GM12892 (cell line): ENCODE measurements at regions not wholly inside any gene's neighbourhood (a gene's known extent, or its start where the extent isn't known, plus 50 kb on each side); places are given as distances from the start of the nearest gene placed in this dataset.
"Not testable (repeated sequence)": the region's sequence is repeated elsewhere in the genome, so short reads cannot be mapped to it uniquely, and the experiment has no call there.

Experiments
- DNase-seq: peaks from one replicate; pipeline ENCODE4 v3.0.0; 2011; ENCODE audit not compliant: insufficient read length
- FAIRE-seq: peaks from 2 replicates; lab custom pipeline; 2011; peaks lifted over from hg19 to GRCh38; lab: Jason Lieb, UNC
- POLR2A ChIP-seq: IDR thresholded peaks from 2 replicates; pipeline ENCODE4 v1.6.1; 2011; ENCODE audit warnings: low read depth, low read length, control low read depth
- POLR2AphosphoS5 ChIP-seq: IDR thresholded peaks from 2 replicates; pipeline ENCODE4 v1.6.1; 2011; ENCODE audit warnings: low read depth, low read length, control low read depth
- TAF1 ChIP-seq: IDR thresholded peaks from 2 replicates; pipeline ENCODE4 v1.6.1; 2011; ENCODE audit warnings: low read depth, mild to moderate bottlenecking, control low read depth, low read length, borderline replicate concordance

DNA sequence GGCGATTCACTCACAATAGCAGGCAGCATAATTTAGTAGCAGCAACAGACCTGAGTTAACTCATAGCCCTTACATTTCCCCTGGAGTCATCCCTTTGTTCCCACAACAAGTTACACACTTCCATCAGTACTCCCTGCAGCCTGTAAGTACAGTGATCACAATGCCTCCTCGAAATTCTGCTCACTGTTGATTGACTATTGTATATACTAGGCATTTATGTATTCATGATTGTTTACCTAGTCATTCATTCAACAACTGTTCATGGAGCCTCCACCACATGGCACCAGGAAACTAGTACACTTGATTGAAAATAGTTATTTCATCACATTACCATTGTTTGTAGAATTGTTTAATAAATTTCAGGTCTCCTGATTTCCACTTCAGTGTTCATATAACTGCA lies 71.4 kb upstream of the P3H2 start:
- DNase-seq (no peak), FAIRE-seq (no peak)
- TF ChIP-seq TAF1: no peak

DNA sequence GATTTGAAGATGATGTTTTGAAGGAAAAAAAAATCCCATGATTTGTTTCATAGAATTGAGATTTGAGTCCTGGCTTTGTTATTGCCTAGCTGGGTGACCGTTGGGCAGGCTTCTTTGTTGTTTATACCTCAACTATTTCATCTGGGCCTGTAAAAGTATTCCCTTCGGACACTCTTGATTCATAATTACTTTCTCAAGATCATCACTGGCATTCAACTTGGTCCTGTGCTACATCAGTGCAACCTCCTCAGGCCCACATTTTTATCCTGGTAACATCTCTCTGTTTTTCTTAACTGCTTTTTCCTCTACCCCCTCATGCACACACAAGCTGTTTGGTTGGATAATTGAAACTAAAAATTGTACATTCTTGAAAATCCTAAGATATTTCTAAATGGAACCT lies 67.5 kb upstream of the P3H2 start:
- DNase-seq (no peak), FAIRE-seq (no peak)
- TF ChIP-seq POLR2A (no peak), POLR2AphosphoS5 (no peak), TAF1 (no peak)

- FAIRE-seq (peak; percentile 9), DNase-seq (no peak)
- TF ChIP-seq POLR2A (no peak), TAF1 (no peak), POLR2AphosphoS5 (no peak)
Observed at GRCh38 chr3:190183121-190183520, 62.4 kb upstream of the P3H2 start.

DNA sequence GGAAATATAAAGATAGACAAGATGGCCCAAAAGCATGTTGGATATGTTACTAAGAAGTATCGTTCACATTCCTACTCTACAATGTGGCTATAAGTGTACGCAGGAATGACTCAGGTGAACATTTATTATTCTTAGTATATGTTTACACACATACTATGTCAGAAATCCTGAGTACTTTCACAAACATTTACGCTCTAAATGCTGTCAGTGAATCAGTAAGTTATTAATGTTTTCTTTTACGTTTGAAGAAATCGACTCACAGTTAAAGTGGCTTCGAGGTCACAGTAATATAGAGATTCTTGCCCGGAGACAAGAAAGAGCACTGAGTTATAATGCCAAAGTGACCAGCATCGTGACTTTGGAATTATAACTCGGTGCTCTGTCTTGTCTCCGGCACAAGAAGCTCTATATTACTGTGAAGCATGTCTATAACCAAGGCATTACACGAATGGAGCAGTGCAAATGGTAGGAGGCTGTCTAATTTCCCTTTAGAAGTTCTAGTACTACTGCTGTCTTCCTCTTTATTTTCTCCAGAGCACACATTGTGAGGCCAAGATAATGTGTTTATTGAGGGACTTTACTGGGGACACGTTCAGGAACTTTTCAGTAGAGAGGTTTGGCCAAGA lies 61.8 kb upstream of the P3H2 start:
- TF ChIP-seq TAF1: no peak
- TF ChIP-seq POLR2A: no peak
- TF ChIP-seq POLR2AphosphoS5: no peak
- FAIRE-seq (no peak), DNase-seq (no peak)

- TF ChIP-seq POLR2AphosphoS5 (no peak), POLR2A (no peak), TAF1 (no peak)
- peak; percentile 56 for FAIRE-seq
- DNase-seq: no peak
Observed at GRCh38 chr3:190180268-190180667, 59.6 kb upstream of the P3H2 start.

DNA sequence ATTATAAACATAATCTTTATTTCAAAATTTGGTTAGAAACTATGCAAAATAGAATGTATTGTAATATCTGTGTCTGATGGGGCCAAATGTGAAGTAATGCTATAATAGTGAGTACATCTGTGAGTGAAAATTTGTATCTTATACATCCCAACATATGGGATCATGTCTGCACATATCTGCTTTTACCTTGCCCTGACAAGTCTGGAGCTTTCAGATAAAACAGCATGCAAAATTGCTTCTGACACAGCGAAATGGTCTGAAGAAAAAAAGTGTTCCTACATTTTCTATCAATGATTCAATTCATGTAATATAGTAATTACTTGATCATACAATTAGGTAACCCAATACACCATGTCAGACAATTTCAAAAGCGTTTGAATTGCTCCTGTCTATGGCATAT lies 58.1 kb upstream of the P3H2 start:
- DNase-seq (no peak), FAIRE-seq (peak; percentile 14)
- TF ChIP-seq TAF1 (no peak), POLR2A (no peak)

DNA sequence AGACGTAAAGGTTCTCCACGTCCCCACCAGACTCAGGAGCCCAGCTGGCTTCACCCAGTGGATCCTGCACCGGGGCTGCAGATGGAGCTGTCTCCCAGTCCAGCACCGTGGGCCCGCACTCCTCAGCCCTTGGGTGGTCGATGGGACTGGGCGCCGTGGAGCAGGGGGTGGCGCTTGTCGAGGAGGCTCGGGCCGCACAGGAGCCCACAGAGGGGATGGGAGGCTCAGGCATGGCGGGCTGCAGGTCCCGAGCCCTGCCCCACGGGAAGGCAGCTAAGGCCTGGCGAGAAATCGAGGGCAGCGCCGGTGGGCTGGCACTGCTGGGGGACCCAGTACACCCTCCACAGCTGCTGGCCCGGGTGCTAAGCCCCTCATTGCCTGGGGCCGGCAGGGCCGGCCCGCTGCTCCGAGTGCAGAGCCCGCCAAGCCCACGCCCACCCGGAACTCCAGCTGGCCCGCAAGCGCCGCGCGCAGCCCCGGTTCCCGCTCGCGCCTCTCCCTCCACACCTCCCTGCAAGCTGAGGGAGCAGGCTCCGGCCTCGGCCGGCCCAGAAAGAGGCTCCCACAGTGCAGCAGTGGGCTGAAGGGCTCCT lies 56.3 kb upstream of the P3H2 start:
- FAIRE-seq, DNase-seq: not testable (repeated sequence)

DNA sequence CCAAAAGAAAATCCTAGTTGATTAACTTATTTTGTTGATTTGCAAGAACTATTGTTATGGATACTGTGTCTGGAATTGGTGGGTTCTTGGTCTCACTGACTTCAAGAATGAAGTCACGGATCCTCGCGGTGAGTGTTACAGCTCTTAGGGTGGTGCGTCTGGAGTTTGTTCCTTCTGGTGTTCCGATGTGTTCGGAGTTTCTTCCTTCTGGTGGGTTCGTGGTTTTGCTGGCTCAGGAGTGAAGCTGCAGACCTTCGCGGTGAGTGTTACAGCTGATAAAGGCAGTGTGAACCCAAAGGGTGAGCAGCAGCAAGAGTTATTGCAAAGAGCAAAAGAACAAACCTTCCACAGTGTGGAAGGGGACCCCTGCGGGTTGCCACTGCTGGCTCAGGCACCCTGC lies 55.4 kb upstream of the P3H2 start:
- DNase-seq, FAIRE-seq: not testable (repeated sequence)

DNA sequence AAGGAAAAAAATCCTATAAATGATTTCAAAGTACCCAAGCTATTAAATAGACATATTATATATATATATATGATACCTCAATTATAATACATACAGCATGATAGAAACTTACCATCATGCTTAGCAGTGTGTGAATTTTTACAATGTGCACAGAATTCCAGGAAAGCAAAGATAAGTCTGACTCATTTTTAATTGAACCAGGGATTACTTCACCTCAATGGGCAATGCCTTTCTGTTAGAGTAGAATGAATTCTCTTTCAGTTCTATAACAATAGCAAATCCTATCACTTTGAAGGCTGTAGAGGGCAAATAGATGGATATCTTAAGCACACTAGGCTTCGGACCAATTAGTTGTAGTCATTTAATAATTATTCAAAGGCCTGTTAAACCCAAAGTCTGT lies 54.8 kb upstream of the P3H2 start:
- TF ChIP-seq POLR2AphosphoS5: no peak
- no peak for TF ChIP-seq POLR2A
- TF ChIP-seq TAF1: no peak
- DNase-seq (no peak), FAIRE-seq (no peak)

DNA sequence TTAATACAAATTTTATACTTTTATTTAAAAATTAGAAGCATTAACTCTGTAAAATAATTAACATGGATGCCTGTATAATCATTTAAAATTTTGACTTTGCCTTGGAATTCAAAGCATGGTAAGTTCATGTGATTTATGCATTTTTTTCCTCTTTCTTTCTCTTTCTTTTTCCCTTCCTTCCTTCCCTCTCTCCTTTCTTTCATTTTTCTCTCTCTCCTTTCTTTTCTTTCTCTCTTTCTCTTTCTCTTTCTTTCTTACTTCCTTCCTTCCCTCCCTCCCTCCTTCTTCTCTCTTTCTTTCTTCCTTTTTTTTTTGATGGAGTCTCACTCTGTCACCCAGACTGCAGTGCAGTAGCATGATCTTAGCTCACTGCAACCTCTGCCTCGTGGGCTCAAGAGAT lies 53.8 kb upstream of the P3H2 start:
- TF ChIP-seq TAF1 (no peak), POLR2AphosphoS5 (no peak), POLR2A (no peak)
- FAIRE-seq (no peak), DNase-seq (no peak)

DNA sequence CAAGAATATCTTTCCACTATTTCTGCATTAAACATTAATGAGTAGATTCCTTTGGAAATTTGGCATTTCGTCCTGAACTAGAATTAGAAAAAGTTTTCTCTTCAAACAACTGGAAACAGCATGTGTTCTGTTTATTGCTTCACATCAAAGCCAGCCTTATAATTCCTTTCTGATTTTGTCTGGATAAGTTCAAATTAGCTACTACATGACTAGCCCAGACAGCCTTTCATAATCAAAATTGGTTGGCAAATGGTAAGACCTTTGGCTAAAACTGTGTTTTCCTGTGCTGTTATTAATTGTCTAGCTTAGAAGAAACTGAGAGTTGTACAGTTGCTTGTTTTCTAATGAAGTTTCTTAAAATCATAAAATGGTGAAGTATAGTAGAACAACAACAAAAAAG lies 52.7 kb upstream of the P3H2 start:
- FAIRE-seq (peak; percentile 48), DNase-seq (no peak)
- no peak for TF ChIP-seq POLR2A
- no peak for TF ChIP-seq TAF1
- TF ChIP-seq POLR2AphosphoS5: no peak

GRCh38 chr3:190172751-190173150 lies 52.1 kb upstream of the P3H2 start:
- no peak for DNase-seq
- TF ChIP-seq POLR2A: no peak
- no peak for TF ChIP-seq POLR2AphosphoS5
- no peak for TF ChIP-seq TAF1
- no peak for FAIRE-seq
